SK-N-SH treated with all-trans-retinoic acid at 6 μM for 48 hours (cell line): ENCODE measurements at regions not wholly inside any gene's neighbourhood (a gene's known extent, or its start where the extent isn't known, plus 50 kb on each side); places are given as distances from the start of the nearest gene placed in this dataset.

Experiments
- CREB5 ChIP-seq: fragments of 250-450 bp; sonication (Bioruptor Pico); IDR thresholded peaks from 2 replicates; pipeline ENCODE4 v1.5.1; 2020; ENCODE audit warnings: low read depth, mild to moderate bottlenecking, moderate library complexity
- CSRNP3 ChIP-seq: fragments of 250-450 bp; sonication (Bioruptor Pico); IDR thresholded peaks from 2 replicates; pipeline ENCODE4 v1.5.1; 2021; ENCODE audit warnings: mild to moderate bottlenecking, moderate library complexity
- GLIS3 ChIP-seq: fragments of 250-450 bp; sonication (Bioruptor Pico); IDR thresholded peaks from 2 replicates; pipeline ENCODE4 v1.5.0; 2020; ENCODE audit warnings: mild to moderate bottlenecking, moderate library complexity
- ISL1 ChIP-seq: fragments of 250-450 bp; sonication (Bioruptor Pico); IDR thresholded peaks from 2 replicates; pipeline ENCODE4 v2.1.2; 2022; ENCODE audit warnings: mild to moderate bottlenecking, moderate library complexity
- PATZ1 ChIP-seq: fragments of 250-450 bp; sonication (Bioruptor Pico); IDR thresholded peaks from 2 replicates; pipeline ENCODE4 v1.8.0; 2020; ENCODE audit warnings: mild to moderate bottlenecking, moderate library complexity, borderline replicate concordance
- PPARA ChIP-seq: fragments of 250-450 bp; sonication (Bioruptor Pico); IDR thresholded peaks from 2 replicates; pipeline ENCODE4 v1.5.0; 2020; ENCODE audit warnings: mild to moderate bottlenecking, borderline replicate concordance
- TSHZ2 ChIP-seq: fragments of 250-450 bp; sonication (Bioruptor Pico); IDR thresholded peaks from 2 replicates; pipeline ENCODE4 v1.5.0; 2020; ENCODE audit warnings: mild to moderate bottlenecking, moderate library complexity
- ZNF70 ChIP-seq: fragments of 450-650 bp; formaldehyde crosslinking; IDR thresholded peaks from 2 replicates; pipeline ENCODE4 v1.5.0; 2020; ENCODE audit warnings: mild to moderate bottlenecking, moderate library complexity

GRCh38 chr6:2351090-2351489, 105.7 kb upstream of the GMDS start:
- no peak for TF ChIP-seq PATZ1 (CRISPR knock-in tag)
- no peak for TF ChIP-seq CREB5 (CRISPR knock-in tag)
- TF ChIP-seq PPARA (CRISPR knock-in tag), result no peak
- no peak for TF ChIP-seq ISL1
- no peak for TF ChIP-seq GLIS3 (CRISPR knock-in tag)
- no peak for TF ChIP-seq TSHZ2 (CRISPR knock-in tag)
- TF ChIP-seq ZNF70 (CRISPR knock-in tag), result no peak
- TF ChIP-seq CSRNP3 (CRISPR knock-in tag), result no peak
